Erythroblast (primary cell): ENCODE measurements at regions not wholly inside any gene's neighbourhood (a gene's known extent, or its start where the extent isn't known, plus 50 kb on each side); places are given as distances from the start of the nearest gene placed in this dataset.
"Not testable (repeated sequence)": the region's sequence is repeated elsewhere in the genome, so short reads cannot be mapped to it uniquely, and the experiment has no call there.

Experiments
- DNase-seq, 2 experiments: peaks; one replicate each; lab custom pipeline; 2025; lab: John Stamatoyannopoulos, UW
- GATA1 ChIP-seq: IDR thresholded peaks from 2 replicates; pipeline ENCODE4 v1.6.1; 2011; ENCODE audit warnings: low read depth, mild to moderate bottlenecking, control low read depth, low read length, moderate library complexity
- POLR2A ChIP-seq: IDR thresholded peaks from 2 replicates; pipeline ENCODE4 v1.6.1; 2011; ENCODE audit warnings: mild to moderate bottlenecking, low read length

DNA sequence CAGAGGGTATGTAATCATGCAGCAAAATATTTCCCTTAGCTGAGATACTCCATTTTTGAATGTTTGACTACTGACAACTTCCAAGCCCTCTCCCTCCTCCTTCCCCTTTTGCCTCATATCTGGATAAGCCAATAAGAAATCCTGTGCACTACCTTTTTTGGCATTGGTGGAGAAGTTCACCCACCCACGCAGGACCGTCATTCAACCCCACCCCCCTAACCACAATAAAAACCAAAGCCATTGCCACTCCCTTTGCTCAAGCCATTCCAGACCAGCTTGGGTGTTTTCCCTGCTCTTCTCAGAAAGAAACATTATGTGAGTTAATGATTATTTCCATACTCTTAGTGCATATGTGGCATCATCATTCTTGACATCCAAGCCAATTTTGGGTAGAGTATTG lies 176.7 kb downstream of the PTPN11 start:
- no peak for DNase-seq
- TF ChIP-seq POLR2A (no peak), GATA1 (no peak)

DNA sequence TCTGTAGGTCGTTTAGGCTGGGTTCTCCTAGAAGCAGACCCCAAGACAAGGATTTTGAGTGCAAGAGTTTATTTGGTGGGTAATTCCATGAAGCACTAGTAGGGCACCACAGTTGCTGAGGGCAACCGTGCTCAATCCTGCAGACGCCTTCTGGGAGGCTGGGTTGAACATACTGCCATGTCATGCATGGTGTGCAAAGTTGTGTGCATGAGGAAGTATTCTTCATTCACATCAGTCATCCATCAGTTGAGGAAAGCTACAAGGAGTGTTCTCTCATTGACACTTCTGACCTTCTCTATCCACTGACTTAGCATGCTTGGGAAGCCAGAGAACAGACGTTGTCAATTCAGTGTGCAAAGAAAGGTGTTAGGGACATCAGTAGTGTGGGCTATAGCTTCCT lies 179.2 kb downstream of the PTPN11 start:
- TF ChIP-seq POLR2A (no peak), GATA1 (no peak)
- DNase-seq = no peak

DNA sequence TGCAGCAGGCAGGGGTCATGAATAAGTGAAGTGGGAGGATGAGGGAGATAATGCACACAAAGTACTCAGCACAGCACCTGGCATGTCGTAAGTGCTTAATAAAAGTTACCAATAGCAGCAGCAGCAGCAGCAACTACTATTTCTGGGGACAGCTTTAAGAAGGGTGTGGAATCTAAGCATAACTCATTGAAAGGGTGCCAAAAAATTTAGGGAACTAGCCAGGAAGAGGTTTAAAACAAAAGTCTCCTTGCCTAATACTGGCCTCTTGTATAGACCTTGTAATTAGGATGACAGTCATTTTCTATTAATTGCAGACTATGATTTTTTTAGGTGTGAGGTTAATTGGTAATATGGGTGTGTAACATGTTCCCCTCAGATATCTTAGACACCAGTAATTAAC lies 179.9 kb downstream of the PTPN11 start:
- TF ChIP-seq GATA1 = no peak
- TF ChIP-seq POLR2A = no peak
- no peak for DNase-seq

DNA sequence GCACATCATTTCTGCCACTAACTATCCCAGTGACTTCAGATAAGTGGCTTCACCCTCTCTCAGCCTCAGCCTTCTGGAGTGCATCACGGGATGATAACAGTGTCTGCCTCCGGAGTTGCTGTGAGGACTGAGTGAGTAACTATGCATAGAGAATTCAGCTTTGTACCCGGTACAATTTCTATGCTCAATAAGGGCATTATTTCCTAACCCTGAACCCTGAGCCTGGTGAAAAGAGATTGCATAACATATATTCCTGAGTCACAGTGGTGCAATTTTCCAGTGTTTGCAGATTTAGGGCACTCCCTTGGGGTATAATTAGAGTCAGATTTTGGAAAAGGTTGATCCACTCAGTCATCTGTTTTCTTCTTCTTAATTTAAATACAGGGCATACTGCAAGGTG lies 181.1 kb downstream of the PTPN11 start:
- no peak for TF ChIP-seq GATA1
- TF ChIP-seq POLR2A = no peak
- DNase-seq = no peak

GRCh38 chr12:112602150-112602549 lies 183.4 kb downstream of the PTPN11 start:
- no peak for DNase-seq
- TF ChIP-seq POLR2A = no peak
- TF ChIP-seq GATA1 = no peak

DNA sequence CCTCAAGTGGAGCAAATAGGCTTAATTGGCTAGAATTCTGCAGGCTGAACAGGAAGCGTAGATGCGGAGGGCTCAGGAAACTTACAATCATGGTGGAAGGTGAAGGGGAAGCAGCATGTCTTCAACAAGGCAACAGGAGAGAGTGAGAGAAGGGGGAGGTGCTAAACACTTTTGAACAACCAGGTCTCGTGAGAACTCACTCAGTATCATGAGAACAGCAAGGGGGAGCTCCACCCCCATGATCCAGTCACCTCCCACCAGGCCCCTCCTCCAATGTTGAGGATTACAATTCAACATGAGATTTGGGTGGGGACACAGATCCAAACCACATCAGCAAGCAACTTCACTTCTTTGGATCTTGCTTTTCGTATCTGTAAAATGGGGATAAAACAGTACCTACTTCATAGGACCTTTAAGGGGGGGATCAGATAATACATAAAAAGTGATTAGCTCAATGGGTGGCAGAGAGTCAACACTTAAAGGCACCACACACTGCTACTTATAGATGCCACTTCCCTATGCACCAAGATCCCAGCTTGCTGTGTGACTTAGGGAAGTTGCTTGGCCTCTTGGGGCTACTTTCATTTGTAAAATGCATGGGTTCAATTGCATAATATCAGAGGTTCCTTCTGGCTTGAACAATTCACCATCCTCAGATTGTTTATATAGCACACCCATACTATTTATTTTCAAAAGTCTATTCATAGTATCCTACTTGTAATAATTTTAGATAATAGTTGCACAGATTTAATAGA lies 184.8 kb upstream of the RPH3A start:
- DNase-seq = no peak
- TF ChIP-seq POLR2A (no peak), GATA1 (no peak)

- no peak for DNase-seq
- no peak for TF ChIP-seq POLR2A
- TF ChIP-seq GATA1 = no peak
These were observed 184.1 kb upstream of the RPH3A start for GRCh38 chr12:112607427-112607826.

DNA sequence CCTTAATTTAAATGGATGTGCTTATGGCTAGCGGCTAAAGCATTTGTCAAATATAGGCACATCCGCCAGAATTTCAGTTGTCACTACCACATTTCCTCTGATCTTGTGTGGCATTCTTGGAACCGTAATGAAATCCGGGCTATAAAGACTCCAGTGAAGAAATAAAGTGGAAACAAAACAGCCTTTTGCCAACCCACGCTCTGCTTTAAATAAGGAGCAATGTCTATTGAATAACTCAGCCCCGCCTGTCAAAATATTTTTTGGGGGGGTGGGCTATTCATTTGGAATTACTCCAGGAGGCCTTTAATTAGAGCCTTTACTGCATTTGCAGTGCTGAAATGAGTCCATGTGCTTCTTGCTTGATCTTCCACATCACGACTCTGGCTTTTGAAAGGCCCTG lies 179.6 kb upstream of the RPH3A start:
- DNase-seq = no peak
- no peak for TF ChIP-seq POLR2A
- no peak for TF ChIP-seq GATA1

- DNase-seq = no peak
- TF ChIP-seq POLR2A (no peak), GATA1 (no peak)
These were observed 176.4 kb upstream of the RPH3A start for GRCh38 chr12:112615196-112615595.

GRCh38 chr12:112616469-112617152 lies 174.9 kb upstream of the RPH3A start:
- no peak for TF ChIP-seq GATA1
- no peak for TF ChIP-seq POLR2A
- DNase-seq = no peak

GRCh38 chr12:112617153-112617505 lies 174.4 kb upstream of the RPH3A start:
- DNase-seq = no peak
- TF ChIP-seq GATA1 (no peak), POLR2A (no peak)

GRCh38 chr12:112627851-112628250 lies 163.7 kb upstream of the RPH3A start:
- TF ChIP-seq POLR2A (no peak), GATA1 (no peak)
- DNase-seq = no peak

DNA sequence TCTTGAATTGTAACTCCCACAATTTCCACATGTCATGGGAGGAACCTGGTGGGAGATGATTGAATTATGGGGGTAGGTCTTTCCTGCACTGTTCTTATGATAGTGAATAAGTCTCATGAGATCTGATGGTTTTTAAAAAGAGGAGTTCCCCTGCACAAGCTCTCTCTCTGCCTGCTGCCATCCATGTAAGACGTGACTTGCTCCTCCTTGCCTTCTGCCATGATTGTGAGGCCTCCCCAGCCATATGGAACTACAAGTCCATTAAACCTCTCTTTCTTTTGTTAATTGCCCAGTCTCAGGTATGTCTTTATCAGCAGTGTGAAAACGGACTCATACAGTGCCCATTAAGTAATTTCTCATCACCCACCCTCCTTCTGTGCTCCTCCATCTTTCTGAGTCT lies 159.6 kb upstream of the RPH3A start:
- not testable (repeated sequence) for DNase-seq

DNA sequence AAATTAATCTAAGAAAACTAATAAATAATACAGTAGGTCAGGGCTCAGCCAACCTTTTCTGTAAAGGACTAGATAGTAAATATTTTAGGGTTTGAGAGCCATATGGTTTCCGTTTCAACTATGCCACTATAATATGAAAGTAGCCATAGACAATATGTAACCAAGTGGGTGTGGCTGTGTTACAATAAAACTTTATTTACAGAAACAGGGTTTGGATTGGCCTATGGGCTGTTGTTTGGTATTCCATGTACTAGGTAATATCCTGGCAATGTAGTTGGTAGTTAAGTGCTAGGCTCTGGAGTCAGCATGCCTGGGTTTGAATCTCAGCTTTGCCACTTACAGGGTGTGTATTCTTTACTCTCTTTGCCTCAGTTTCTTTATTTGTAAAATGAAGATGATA lies 156.5 kb upstream of the RPH3A start:
- DNase-seq = no peak
- TF ChIP-seq POLR2A (no peak), GATA1 (no peak)

DNA sequence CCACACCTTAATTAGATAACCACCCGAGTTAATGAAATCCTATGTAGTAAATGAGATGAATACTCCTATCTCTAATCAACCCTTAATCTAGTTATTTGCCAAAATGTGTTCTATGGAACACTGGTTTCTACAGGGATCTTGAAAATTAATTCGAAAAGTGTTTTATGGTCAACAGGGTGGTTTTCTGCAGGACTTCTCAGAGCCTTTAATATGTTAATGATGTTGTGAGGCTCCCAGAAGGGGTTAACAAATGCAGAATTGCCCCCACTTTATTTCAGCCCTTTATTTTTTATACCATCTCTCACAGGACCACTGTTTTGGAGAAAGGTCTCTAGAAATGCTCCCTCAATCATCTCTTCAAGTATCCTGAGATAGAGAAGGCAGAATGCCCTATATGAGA lies 153.1 kb upstream of the RPH3A start:
- DNase-seq = no peak
- TF ChIP-seq POLR2A (no peak), GATA1 (no peak)
